ENCODE measurements at regions not wholly inside any gene's neighbourhood (a gene's known extent, or its start where the extent isn't known, plus 50 kb on each side); places are given as distances from the start of the nearest gene placed in this dataset.

DNA sequence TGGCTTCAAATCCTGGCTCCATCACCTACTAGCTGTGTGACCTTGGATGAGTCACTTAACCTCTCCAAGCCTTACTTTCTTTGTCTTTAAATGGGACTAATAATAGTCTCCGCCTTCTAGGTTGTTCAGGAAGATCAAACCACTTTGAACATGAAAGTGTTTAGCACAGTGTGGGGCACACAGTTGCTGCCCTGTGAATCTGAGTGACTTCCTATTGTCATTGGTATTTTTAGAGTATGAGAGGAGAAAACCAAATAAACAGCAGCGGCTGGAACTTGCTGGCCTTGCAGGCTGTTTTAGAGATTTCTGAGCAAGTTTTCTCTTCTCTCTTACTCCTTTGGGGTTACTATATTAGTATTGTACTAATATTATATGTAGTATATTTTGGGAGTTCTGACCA is 120.7 kb upstream of the MYL2 start:
- peaks cover 28% of the 10 kb centered on the region for H3K27me3 ChIP-seq (ENCODE audit: insufficient read depth, poor library complexity, severe bottlenecking)
- no peak for TF ChIP-seq CTCF (IDR thresholded peaks at IDR 0.05; ENCODE audit: insufficient read depth, low read length)
- no peak for DNase-seq (ENCODE audit: low read depth in 1 of 2, low spot score in 1 of 2)
- H3K27ac ChIP-seq (replicated peaks): no peak overlapping the region
- H3K4me3 ChIP-seq (replicated peaks; ENCODE audit: insufficient read depth, low read length): no peak overlapping the region

DNA sequence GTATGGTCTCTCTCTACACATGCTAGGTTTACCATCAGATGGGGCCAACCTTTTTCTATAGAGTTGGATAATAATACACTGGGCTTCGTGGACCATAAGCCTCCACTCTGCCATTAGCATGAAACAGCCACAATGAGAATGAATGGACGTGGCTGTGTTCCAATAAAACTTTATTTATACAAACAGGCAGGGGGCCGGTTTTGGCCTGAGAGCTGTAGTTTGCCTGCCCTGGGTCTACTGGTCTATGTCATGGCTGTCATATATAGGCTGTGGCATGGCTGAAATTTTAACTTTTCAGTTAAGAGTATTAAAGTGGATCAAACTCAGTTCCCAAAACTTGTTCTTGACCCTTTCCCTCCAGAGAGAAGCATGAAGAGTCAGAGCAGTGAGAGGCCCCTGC is 120.3 kb upstream of the MYL2 start:
- H3K27me3 ChIP-seq (ENCODE audit: insufficient read depth, poor library complexity, severe bottlenecking): peaks cover 32% of the 10 kb centered on the region
- DNase-seq (ENCODE audit: low read depth in 1 of 2, low spot score in 1 of 2): no peak
- no peak for TF ChIP-seq GABPA (IDR thresholded peaks at IDR 0.05; ENCODE audit: low read depth)
- no peak for TF ChIP-seq REST (IDR thresholded peaks at IDR 0.05; ENCODE audit: insufficient replicate concordance, low read depth)
- no peak for TF ChIP-seq CTCF (IDR thresholded peaks at IDR 0.05; ENCODE audit: insufficient read depth, low read length)
- no peak for TF ChIP-seq POLR2AphosphoS5 (IDR thresholded peaks at IDR 0.05; ENCODE audit: low read depth)
- no peak for TF ChIP-seq SPI1 (IDR thresholded peaks at IDR 0.05; ENCODE audit: borderline replicate concordance, low read depth)
- no peak overlapping the region for H3K27ac ChIP-seq (replicated peaks)
- H3K4me3 ChIP-seq (replicated peaks; ENCODE audit: insufficient read depth, low read length): no peak overlapping the region

DNA sequence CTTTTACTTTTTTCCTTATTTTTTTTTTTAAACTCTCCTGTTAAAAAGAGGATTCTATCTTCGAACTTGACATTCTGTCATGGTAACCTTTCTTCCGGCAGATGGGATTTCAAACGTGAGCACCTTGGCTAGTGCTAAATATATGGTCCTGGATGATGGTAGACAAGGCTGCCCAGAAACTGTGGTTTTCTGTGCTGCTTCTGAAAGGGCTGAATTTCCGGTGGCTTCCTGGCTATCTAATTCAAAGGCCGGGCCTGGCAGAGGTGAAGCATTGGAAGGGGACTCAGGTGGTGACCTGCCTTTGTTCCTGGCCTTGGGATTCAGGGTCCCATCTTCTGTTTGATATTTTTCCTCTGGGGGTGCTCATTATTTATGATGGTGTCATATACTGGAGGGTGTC is 118.6 kb upstream of the MYL2 start:
- no peak overlapping the region for H3K4me3 ChIP-seq (replicated peaks; ENCODE audit: insufficient read depth, low read length)
- no peak for DNase-seq (ENCODE audit: low read depth in 1 of 2, low spot score in 1 of 2)
- peaks cover 41% of the 10 kb centered on the region for H3K27me3 ChIP-seq (ENCODE audit: insufficient read depth, poor library complexity, severe bottlenecking)
- no peak overlapping the region for H3K27ac ChIP-seq (replicated peaks)
- TF ChIP-seq SPI1 (IDR thresholded peaks at IDR 0.05; ENCODE audit: borderline replicate concordance, low read depth) (no peak), REST (IDR thresholded peaks at IDR 0.05; ENCODE audit: insufficient replicate concordance, low read depth) (no peak), POLR2AphosphoS5 (IDR thresholded peaks at IDR 0.05; ENCODE audit: low read depth) (no peak), CTCF (IDR thresholded peaks at IDR 0.05; ENCODE audit: insufficient read depth, low read length) (no peak), GABPA (IDR thresholded peaks at IDR 0.05; ENCODE audit: low read depth) (no peak)

GRCh38 chr12:111038077-111038476 is 117.7 kb upstream of the MYL2 start:
- Histone ChIP-seq H3K27ac (replicated peaks) (no peak overlapping the region), H3K4me3 (replicated peaks; ENCODE audit: insufficient read depth, low read length) (no peak overlapping the region), H3K27me3 (ENCODE audit: insufficient read depth, poor library complexity, severe bottlenecking) (peaks cover 46% of the 10 kb centered on the region)
- no peak for DNase-seq (ENCODE audit: low read depth in 1 of 2, low spot score in 1 of 2)
- TF ChIP-seq POLR2AphosphoS5 (IDR thresholded peaks at IDR 0.05; ENCODE audit: low read depth) (no peak), CTCF (IDR thresholded peaks at IDR 0.05; ENCODE audit: insufficient read depth, low read length) (no peak), REST (IDR thresholded peaks at IDR 0.05; ENCODE audit: insufficient replicate concordance, low read depth) (no peak), GABPA (IDR thresholded peaks at IDR 0.05; ENCODE audit: low read depth) (no peak), SPI1 (IDR thresholded peaks at IDR 0.05; ENCODE audit: borderline replicate concordance, low read depth) (no peak)

All from HL-60 (cell line).